ENCODE measurements at regions not wholly inside any gene's neighbourhood (a gene's known extent, or its start where the extent isn't known, plus 50 kb on each side); places are given as distances from the start of the nearest gene placed in this dataset.
"Not testable (repeated sequence)": the region's sequence is repeated elsewhere in the genome, so short reads cannot be mapped to it uniquely, and the experiment has no call there.

DNA sequence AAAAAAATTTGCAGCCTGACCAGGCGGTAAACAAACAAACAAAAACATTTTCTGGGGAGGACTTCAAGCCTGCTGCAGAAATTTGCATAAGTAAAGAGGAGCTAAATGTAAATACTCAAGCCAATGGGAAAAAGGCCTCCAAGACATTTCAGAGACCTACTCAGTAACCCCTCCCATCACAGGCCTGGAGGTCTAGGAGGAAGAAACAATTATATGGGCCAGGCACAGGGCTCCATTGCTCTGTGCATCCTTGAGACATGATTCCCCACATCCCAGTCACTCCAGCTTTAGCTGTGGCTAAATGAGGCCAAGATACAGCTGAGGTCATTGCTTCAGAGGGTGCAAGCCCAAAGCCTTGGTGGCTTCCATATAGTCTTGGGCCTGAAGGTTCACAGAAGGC is 793.4 kb downstream of the SLITRK1 start:
- CTCF ChIA-PET: no interaction called here
- POLR2A ChIA-PET: no interaction called here
- H3K9me3 Mint-ChIP-seq (ENCODE audit: insufficient read depth): peaks cover 10% of the 10 kb centered on the region
- DNase-seq (no peak), ATAC-seq (no peak)
- no peaks in the 10 kb centered on the region for H3K36me3 Mint-ChIP-seq (ENCODE audit: low read depth)
- no peaks in the 10 kb centered on the region for H3K27me3 Mint-ChIP-seq (ENCODE audit: low read depth)
- H3K27ac Mint-ChIP-seq: no peak overlapping the region
- H3K4me1 Mint-ChIP-seq (ENCODE audit: low read depth): no peaks in the 10 kb centered on the region
- no peak overlapping the region for H3K4me3 Mint-ChIP-seq

DNA sequence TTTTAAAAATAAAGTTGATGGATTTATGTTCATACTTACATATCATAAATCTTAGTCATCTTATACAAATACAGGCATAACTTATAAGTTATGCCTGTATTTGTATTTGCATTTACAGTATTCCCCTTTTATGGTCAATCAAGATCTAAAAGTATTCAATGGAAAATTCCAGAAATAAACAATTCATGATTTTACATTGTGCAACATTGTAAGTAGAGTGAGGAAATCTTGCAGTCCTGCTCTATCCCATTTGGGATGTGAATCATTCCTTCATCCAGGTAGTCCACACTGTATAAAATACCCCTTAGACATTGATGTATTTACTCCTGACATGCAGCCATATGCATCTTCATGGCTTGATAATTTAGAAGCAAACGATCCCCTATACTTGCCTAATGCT is 795.3 kb downstream of the SLITRK1 start:
- H3K36me3 Mint-ChIP-seq (ENCODE audit: low read depth): no peaks in the 10 kb centered on the region
- H3K27ac Mint-ChIP-seq: no peak overlapping the region
- H3K4me1 Mint-ChIP-seq (ENCODE audit: low read depth): no peaks in the 10 kb centered on the region
- DNase-seq: no peak
- ChIA-PET POLR2A (no interaction called here), CTCF (no interaction called here)
- no peaks in the 10 kb centered on the region for H3K27me3 Mint-ChIP-seq (ENCODE audit: low read depth)
- ATAC-seq: no peak
- no peak overlapping the region for H3K4me3 Mint-ChIP-seq
- peaks cover 10% of the 10 kb centered on the region for H3K9me3 Mint-ChIP-seq (ENCODE audit: insufficient read depth)

GRCh38 chr13:83086088-83086487 is 796.2 kb downstream of the SLITRK1 start:
- no peak overlapping the region for H3K4me3 Mint-ChIP-seq
- H3K27me3 Mint-ChIP-seq (ENCODE audit: low read depth): no peaks in the 10 kb centered on the region
- H3K4me1 Mint-ChIP-seq (ENCODE audit: low read depth): no peaks in the 10 kb centered on the region
- peaks cover 6% of the 10 kb centered on the region for H3K9me3 Mint-ChIP-seq (ENCODE audit: insufficient read depth)
- ChIA-PET POLR2A (no interaction called here), CTCF (no interaction called here)
- no peak for DNase-seq
- no peak overlapping the region for H3K27ac Mint-ChIP-seq
- ATAC-seq: no peak
- H3K36me3 Mint-ChIP-seq (ENCODE audit: low read depth): no peaks in the 10 kb centered on the region

- Mint-ChIP-seq H3K4me1 (ENCODE audit: low read depth) (no peaks in the 10 kb centered on the region), H3K4me3 (no peak overlapping the region), H3K27ac (no peak overlapping the region), H3K9me3 (ENCODE audit: insufficient read depth) (no peaks in the 10 kb centered on the region), H3K27me3 (ENCODE audit: low read depth) (no peaks in the 10 kb centered on the region), H3K36me3 (ENCODE audit: low read depth) (no peaks in the 10 kb centered on the region)
- ChIA-PET CTCF (no interaction called here), POLR2A (no interaction called here)
- DNase-seq (no peak), ATAC-seq (no peak)
These were observed 796.9 kb downstream of the SLITRK1 start for GRCh38 chr13:83085186-83085900.

DNA sequence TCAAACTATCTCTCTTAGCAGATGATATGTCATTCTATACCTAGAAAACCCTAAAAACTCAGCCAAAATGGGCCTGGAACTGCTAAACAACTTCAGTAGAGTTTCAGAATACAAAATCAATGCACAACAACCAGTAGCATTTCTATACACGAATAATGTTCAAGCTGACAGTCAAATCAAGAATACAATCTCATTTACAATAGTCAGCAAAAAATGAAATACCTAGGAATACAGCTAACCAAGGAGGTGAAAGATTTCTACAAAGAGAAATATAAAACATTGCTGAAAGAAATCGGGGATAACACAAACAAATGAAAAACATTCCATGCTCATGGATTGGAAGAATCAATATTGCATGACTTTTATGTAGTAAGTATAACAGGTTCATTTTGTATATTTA is 804.8 kb downstream of the SLITRK1 start:
- ATAC-seq (no peak), DNase-seq (no peak)
- no peaks in the 10 kb centered on the region for H3K36me3 Mint-ChIP-seq (ENCODE audit: low read depth)
- no peak overlapping the region for H3K4me3 Mint-ChIP-seq
- H3K27me3 Mint-ChIP-seq (ENCODE audit: low read depth): no peaks in the 10 kb centered on the region
- H3K27ac Mint-ChIP-seq: no peak overlapping the region
- ChIA-PET POLR2A (no interaction called here), CTCF (no interaction called here)
- no peaks in the 10 kb centered on the region for H3K4me1 Mint-ChIP-seq (ENCODE audit: low read depth)
- no peaks in the 10 kb centered on the region for H3K9me3 Mint-ChIP-seq (ENCODE audit: insufficient read depth)

DNA sequence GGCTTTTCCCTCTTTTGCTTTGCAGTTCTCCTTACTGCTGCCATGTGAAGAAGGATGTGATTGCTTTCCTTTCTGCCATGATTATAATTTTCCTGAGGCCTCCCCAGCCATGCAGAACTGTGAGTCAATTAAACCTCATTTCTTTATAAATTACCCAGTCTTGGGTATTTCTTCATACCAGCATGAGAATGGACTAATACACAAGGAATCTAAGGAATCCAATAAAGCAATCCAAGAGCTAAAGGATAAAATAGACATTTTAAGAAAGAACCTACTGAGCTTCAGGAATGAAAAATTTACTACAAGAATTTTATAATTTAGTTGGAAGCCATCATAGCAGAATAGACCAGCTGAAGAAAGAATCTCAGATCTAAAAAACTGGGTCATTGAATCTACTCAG is 808.3 kb downstream of the SLITRK1 start:
- DNase-seq; H3K27me3 Mint-ChIP-seq (ENCODE audit: low read depth); H3K36me3 Mint-ChIP-seq (ENCODE audit: low read depth); CTCF ChIA-PET; H3K4me1 Mint-ChIP-seq (ENCODE audit: low read depth); POLR2A ChIA-PET; ATAC-seq; H3K4me3 Mint-ChIP-seq; H3K9me3 Mint-ChIP-seq (ENCODE audit: insufficient read depth); H3K27ac Mint-ChIP-seq: not testable (repeated sequence)

- Mint-ChIP-seq H3K27ac (no peak overlapping the region), H3K4me3 (no peak overlapping the region), H3K36me3 (ENCODE audit: low read depth) (no peaks in the 10 kb centered on the region), H3K9me3 (ENCODE audit: insufficient read depth) (peaks cover 5% of the 10 kb centered on the region), H3K27me3 (ENCODE audit: low read depth) (no peaks in the 10 kb centered on the region), H3K4me1 (ENCODE audit: low read depth) (no peaks in the 10 kb centered on the region)
- POLR2A ChIA-PET: no interaction called here
- no peak for ATAC-seq
- DNase-seq: no peak
- CTCF ChIA-PET: interaction anchor here (0.6 kb wide), 1 partner anchor 127 kb away, joined by 3 read pairs; no protein-coding TSS in a partner anchor
These were observed 817.2 kb downstream of the SLITRK1 start for GRCh38 chr13:83065108-83065507.

DNA sequence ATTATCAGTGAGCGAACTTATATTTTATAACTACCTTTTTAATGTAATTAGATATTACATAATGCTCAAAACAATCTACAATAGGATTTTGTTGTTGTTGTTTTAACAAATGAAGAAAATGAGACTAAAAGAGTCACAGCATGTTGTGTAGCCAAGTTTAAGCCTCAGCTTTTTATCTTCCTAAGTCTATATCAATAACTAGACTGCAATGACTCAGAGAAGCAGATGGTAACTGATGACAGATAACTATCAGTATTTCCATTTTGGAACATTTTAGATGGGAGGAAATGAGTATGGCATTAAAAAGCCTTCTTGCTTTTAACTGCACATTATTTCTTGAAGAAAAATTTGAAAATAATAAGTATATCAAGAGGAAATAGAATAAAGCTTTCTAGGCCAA is 825.2 kb downstream of the SLITRK1 start:
- ATAC-seq (no peak), DNase-seq (no peak)
- Mint-ChIP-seq H3K36me3 (ENCODE audit: low read depth) (no peaks in the 10 kb centered on the region), H3K27me3 (ENCODE audit: low read depth) (no peaks in the 10 kb centered on the region), H3K9me3 (ENCODE audit: insufficient read depth) (peaks cover 5% of the 10 kb centered on the region), H3K4me1 (ENCODE audit: low read depth) (no peaks in the 10 kb centered on the region), H3K4me3 (no peak overlapping the region), H3K27ac (no peak overlapping the region)
- ChIA-PET CTCF (no interaction called here), POLR2A (interaction anchor here (0.7 kb wide), 1 partner anchor 12 kb away, joined by 3 read pairs; no protein-coding TSS in a partner anchor)

DNA sequence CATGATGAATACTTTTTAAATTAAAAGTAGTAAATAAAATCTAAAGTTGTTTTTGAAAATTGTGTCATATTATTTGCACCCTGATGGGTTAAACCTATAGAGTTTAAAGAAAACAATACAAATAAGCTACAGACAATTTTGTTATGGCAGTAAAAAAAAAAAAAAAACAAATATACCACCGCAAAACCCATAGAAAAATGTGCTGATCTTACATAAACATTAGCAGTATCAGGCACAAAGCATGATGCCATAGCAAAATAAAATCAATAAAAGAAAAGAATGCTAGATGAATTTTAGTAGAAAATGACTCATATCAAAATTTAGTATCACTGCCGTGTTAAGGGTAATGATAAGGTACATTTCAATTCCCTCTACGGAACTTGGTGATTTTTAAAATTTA is 826.0 kb downstream of the SLITRK1 start:
- DNase-seq (no peak), ATAC-seq (no peak)
- POLR2A ChIA-PET: no interaction called here
- no peak overlapping the region for H3K4me3 Mint-ChIP-seq
- no peaks in the 10 kb centered on the region for H3K36me3 Mint-ChIP-seq (ENCODE audit: low read depth)
- CTCF ChIA-PET: no interaction called here
- H3K9me3 Mint-ChIP-seq (ENCODE audit: insufficient read depth): peaks cover 1% of the 10 kb centered on the region
- H3K4me1 Mint-ChIP-seq (ENCODE audit: low read depth): no peaks in the 10 kb centered on the region
- H3K27me3 Mint-ChIP-seq (ENCODE audit: low read depth): no peaks in the 10 kb centered on the region
- no peak overlapping the region for H3K27ac Mint-ChIP-seq

GRCh38 chr13:83048419-83048818 is 833.9 kb downstream of the SLITRK1 start:
- no peaks in the 10 kb centered on the region for H3K36me3 Mint-ChIP-seq (ENCODE audit: low read depth)
- no peaks in the 10 kb centered on the region for H3K4me1 Mint-ChIP-seq (ENCODE audit: low read depth)
- H3K27me3 Mint-ChIP-seq (ENCODE audit: low read depth): no peaks in the 10 kb centered on the region
- ATAC-seq (no peak), DNase-seq (no peak)
- no peak overlapping the region for H3K27ac Mint-ChIP-seq
- H3K4me3 Mint-ChIP-seq: no peak overlapping the region
- H3K9me3 Mint-ChIP-seq (ENCODE audit: insufficient read depth): peaks cover 3% of the 10 kb centered on the region
- POLR2A ChIA-PET: no interaction called here
- CTCF ChIA-PET: no interaction called here

DNA sequence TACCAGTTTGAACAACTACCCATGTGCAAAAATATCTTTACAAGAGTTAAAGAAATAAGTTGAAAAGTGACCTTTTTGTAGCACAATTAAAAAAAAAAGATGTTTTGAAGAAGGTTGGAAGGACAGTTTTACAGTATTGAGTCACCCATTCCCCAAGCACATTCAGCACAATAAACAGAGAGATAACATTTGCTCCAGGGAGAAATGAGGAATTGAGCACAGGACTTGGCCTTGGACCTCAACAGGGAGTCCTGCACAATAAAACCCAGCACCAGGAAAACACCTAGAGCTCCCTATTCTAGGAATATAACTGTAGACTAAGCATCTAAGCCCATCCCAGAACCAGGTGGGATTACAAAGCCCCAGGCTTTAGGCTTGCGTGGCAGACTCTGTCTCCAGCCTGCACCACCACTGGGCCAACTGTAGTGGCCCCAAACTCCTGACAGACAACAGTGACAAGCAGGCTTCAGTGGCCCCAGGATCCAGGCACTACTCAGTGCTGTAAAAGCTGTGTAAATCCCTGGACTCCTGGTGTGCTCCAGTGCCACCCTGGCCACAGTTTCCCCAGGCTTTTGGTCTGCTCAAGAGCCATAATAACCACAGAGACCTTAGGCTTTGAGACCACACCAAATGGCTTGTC is 857.2 kb downstream of the SLITRK1 start:
- no peak overlapping the region for H3K4me3 Mint-ChIP-seq
- no peaks in the 10 kb centered on the region for H3K36me3 Mint-ChIP-seq (ENCODE audit: low read depth)
- DNase-seq (no peak), ATAC-seq (no peak)
- ChIA-PET CTCF (no interaction called here), POLR2A (no interaction called here)
- H3K27ac Mint-ChIP-seq: no peak overlapping the region
- no peaks in the 10 kb centered on the region for H3K27me3 Mint-ChIP-seq (ENCODE audit: low read depth)
- H3K9me3 Mint-ChIP-seq (ENCODE audit: insufficient read depth): peaks cover 17% of the 10 kb centered on the region
- H3K4me1 Mint-ChIP-seq (ENCODE audit: low read depth): no peaks in the 10 kb centered on the region

DNA sequence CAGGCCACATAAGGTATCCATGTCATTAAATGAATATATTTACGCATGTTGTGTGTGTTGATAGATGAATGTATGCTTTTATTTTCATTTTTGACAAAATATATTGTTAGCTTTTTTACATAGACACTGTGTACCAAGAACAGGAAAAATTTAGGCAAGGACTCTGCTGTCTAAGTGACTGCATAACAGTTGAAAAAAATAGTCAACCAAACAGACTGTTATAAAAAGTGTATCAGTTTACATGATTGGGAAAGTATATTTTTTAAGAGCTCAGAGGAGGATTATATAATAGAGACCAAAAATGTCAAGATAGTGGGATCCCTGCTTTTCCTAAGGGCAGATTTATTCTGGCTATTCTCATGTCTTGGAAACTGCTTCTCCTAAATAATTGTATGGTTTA is 858.0 kb downstream of the SLITRK1 start:
- H3K27me3 Mint-ChIP-seq (ENCODE audit: low read depth): no peaks in the 10 kb centered on the region

DNA sequence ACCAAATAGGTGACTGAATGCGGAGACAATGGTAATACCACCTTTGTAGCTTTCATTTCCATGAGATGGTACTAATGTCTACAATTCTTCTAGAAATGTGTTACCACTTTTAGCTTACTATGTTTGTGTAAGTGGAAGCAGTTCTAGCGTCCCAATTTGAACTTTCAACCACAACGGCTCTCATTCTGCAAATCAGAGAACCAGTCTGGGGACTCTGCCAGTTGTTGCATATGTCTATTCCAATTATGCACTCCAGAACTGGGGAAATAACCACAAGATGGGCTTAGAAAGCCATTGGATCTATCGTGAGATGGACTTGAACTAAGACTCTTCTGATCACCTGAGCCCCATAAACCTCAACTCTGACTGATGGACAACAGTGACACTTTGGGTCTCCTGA is 862.3 kb downstream of the SLITRK1 start:
- Mint-ChIP-seq H3K27me3 (ENCODE audit: low read depth) (no peaks in the 10 kb centered on the region), H3K36me3 (ENCODE audit: low read depth) (no peaks in the 10 kb centered on the region), H3K4me1 (ENCODE audit: low read depth) (no peaks in the 10 kb centered on the region), H3K27ac (no peak overlapping the region), H3K9me3 (ENCODE audit: insufficient read depth) (peaks cover 13% of the 10 kb centered on the region), H3K4me3 (no peak overlapping the region)
- no peak for DNase-seq
- CTCF ChIA-PET: no interaction called here
- POLR2A ChIA-PET: no interaction called here
- ATAC-seq: no peak

More for the DNA sequence above, 858.0 kb downstream of the SLITRK1 start:
- DNase-seq: no peak
- Mint-ChIP-seq H3K36me3 (ENCODE audit: low read depth) (no peaks in the 10 kb centered on the region), H3K4me3 (no peak overlapping the region), H3K27ac (no peak overlapping the region), H3K9me3 (ENCODE audit: insufficient read depth) (peaks cover 16% of the 10 kb centered on the region), H3K4me1 (ENCODE audit: low read depth) (no peaks in the 10 kb centered on the region)
- no peak for ATAC-seq
- ChIA-PET POLR2A (no interaction called here), CTCF (no interaction called here)
